GM19467 (cell line): ENCODE measurements at regions not wholly inside any gene's neighbourhood (a gene's known extent, or its start where the extent isn't known, plus 50 kb on each side); places are given as distances from the start of the nearest gene placed in this dataset.

Experiments used
- ATAC-seq: cut with Tn5 transposase; IDR thresholded peaks from one replicate; pipeline ENCODE4 v1.9.1; 2021; ENCODE audit warnings: mild to moderate bottlenecking, moderate library complexity; ENCODE audit not compliant: unreplicated experiment

DNA sequence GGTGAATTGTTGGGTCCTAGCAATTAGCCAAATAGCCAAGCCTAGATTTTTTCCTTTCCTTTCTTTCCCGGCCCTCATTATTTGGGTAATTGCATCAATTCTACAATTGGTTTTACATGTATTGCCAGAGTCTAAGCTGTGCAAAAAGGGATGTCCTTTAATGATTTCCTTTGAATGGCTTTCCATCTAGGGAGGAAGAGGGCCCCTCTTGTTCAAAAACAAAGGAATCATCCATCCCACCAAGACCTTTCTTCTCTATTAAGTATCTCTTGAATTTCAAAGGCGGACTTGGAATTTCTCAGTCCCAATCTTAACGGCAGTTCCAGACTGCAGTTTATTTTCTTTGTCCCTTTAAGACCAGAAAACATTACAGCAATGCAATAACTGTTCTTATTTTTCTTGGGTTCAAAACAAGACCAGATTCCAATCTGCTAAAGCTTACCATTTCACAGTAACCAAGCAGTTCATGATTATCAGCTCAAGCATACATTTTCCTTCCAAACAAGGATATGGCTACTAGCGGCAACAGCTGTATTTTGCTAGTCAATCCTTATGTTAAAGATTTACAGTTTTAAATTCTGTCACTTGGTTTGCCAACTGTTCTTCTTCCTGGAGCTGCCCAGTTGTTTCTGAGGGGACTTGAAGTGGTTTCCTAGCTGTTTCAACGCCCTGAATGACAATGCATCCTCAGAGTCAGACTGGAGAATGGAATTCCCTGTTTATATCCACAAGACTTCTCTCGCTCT, 91.4 kb upstream of the LRIG1 start:
- ATAC-seq = no peak

GRCh38 chr3:66592927-66593625, 92.3 kb upstream of the LRIG1 start:
- no peak for ATAC-seq

GRCh38 chr3:66593978-66594377, 93.2 kb upstream of the LRIG1 start:
- ATAC-seq = no peak

GRCh38 chr3:66597308-66597863, 96.6 kb upstream of the LRIG1 start:
- ATAC-seq = no peak

- no peak for ATAC-seq
Measured at GRCh38 chr3:66598168-66598567, 97.3 kb upstream of the LRIG1 start.

DNA sequence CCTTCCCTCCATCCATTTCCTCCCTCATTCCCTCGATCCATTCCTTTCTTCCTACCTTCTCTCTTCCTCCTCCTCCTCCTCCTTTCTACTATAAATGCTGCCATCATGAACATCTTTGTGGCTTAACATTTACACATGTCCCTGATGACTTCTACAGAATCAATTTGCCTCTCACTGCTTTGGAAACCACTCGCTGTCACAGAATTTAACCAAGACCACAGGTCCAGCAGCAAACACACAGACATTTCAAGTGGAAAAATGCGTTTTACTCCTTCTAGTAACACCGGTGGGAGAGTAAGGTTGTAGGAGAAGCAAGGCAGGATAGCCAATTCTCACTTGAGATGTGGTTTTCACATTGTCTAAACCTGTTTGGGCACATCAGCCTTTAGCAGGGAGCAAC, 101.4 kb upstream of the LRIG1 start:
- no peak for ATAC-seq

GRCh38 chr3:66602691-66603090, 101.9 kb upstream of the LRIG1 start:
- ATAC-seq = no peak

DNA sequence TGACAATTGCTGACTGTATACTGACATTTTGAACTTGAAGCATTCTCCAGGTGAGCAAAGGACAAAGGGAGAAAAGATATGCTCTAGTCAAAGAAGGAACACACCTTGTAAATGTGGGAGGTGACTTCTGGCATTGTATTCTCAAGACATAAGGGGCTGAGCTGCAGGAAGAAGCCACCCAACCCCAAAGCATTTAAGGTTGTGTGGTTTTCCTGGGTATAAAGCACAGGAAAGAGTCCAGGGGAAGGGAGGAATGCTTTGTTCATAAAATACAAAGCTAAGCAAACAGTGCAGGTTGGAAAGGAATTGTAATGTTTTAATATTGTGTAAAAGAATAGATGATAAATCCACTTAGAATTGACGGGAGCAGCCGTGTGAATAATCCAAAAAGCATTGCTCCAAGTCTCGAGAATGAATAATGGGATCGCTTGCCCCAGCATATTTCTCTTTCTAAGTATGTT, 102.4 kb upstream of the LRIG1 start:
- ATAC-seq = no peak

- no peak for ATAC-seq
Measured at GRCh38 chr3:66604481-66604880, 103.7 kb upstream of the LRIG1 start.

DNA sequence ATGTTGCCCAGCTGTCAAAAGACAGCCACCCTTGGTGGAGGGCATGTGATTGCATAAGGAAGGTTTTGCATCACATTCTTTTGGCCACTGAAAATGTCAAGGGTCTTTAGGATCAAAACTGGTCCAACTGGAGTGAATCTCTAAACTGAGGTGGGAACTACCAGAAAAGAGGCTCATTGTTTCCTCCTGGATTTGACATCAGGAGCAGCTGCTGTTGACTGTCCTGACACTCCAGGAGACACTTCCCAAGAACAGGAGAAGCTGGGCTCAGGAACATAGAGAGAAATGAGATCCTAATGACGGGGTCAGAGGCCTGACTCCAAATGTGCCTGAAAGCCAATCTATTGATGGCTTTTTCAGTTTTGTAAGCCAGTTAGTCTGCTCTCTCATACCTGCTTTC, 105.3 kb upstream of the LRIG1 start:
- no peak for ATAC-seq

- no peak for ATAC-seq
Measured at GRCh38 chr3:66606868-66607267, 106.0 kb upstream of the LRIG1 start.

DNA sequence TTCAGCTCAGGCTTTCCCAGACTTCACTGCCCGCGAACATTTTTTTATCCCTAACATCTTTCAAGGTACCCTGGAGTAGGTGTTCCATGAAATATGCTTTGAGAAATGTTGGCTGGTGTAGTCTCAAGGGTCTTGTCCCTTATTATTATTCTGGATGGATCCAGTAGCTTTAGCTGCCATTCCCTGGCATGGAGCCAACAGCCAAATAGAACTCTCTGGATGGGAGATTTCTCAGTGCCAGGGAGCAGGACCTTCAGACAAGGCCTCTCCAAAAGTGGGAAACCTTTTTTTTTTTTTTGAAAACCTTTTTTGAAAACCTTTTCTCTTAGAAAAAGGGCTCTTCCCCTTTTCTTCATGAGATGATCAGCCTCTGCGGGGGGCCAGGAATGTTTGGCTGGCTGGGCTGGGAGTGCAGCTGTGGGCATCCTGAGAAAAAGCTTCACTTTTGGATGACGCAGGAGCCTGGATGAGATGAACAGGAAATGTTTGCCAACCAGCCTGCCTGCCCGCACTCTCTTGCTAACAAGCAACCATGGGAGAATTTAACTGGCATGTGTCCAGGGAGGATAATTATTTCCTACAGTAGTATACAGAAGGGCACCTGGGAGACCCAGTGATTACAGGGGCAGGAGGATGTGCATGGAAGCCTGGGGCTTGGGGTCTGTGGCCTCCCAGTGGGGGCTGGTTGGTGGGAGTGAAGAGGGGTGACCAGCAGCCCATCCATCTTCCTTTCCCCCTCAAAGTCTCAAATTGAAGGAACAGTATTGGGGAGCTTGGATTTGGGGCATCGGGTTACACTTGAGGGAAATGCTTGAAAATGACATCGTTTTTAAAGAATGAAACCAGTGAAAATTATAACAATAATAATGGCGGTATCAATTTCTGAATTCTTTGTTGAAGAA, 109.1 kb upstream of the LRIG1 start:
- ATAC-seq = no peak

GRCh38 chr3:66610562-66610909, 109.7 kb upstream of the LRIG1 start:
- no peak for ATAC-seq

- no peak for ATAC-seq
Measured at GRCh38 chr3:66615643-66616301, 115.0 kb upstream of the LRIG1 start.

DNA sequence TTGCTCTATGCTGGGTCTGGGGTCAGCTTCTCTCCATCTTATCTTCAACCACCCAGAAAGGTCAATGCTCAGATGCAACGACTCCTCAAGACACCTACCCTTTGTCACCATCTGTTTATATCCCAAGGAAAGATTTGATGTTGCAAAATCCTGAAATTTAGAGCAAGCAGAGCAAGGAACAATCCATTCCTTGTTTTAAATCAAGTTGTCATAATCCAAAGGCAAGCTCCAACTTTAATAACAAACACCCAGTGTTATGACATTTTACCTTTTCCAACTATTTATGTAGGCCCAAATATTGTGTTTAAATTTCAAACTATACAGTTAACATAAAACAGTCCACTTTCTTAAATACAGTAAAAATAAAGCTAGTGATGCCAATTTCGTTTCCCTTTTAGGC, 116.5 kb upstream of the LRIG1 start:
- ATAC-seq = no peak

DNA sequence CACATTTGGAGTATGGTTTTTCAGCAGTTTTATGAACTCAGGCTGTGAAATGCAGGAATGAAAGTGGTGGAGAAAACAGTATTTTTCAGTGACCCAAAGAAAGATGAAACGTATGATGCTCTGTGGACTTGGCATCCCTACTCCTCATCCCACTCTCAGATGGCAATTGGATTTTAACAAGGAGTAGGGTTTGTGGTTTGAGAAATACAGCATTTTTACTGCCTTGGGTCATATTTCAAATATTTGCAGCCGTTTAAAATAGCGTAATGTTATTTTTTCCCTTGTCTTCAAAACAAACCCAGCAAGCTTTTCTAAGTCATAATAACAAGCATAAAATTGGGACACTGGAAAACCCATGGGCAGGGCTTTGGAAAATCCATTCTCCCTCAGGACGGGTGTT, 117.2 kb upstream of the LRIG1 start:
- ATAC-seq = no peak

DNA sequence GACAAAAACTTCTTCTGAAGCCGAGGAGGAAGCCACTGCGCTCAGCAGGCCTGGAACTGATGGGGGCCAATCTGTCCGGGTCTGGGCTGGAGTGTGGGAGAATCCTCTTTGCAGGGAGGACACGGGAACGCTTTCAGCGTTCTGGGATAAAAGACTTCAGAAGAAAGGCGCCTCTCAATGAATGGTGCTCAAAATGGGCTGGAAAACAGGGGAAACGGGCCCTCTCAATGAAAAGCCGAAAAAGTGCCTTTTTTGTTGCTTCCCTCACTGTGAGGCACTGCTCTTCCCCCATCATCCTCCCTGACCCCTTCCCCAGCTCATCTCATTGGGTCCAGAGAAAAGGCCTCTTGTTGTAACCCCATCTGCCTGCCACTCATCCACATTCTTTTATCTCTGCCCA, 119.5 kb upstream of the LRIG1 start:
- no peak for ATAC-seq

DNA sequence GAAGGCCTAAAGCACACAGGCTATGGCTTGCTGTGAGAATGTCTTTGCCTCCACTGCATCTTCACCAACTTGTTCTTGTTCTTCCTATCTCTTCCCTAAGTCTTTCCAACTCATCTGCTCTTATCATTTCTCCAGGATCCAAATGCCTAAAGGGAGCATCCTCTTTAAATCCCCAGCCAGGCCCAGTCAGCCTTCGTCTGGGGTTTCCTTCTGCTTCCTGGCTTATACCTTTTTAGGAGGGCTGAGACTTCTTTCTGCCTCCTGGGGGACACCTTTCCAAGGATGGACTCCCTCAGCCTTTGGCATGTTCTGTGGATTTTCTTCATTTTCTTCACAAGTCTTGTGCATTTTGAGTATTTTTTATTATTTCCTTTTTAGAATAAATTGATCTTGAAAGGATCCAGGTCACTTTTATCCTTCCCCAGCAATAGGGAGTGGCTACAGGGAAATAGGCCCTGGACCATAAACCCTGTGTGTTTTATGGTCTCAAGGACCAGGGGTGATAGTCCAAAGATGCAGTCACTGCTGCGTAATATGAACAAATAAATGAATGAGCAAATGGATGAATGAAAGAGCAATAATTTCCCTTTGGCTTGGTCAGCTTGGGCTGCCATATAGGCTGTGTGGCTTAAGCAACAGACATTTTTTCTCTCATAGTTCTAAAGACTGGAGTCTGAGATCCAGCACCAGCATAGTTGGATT, 122.1 kb upstream of the LRIG1 start:
- ATAC-seq = no peak

DNA sequence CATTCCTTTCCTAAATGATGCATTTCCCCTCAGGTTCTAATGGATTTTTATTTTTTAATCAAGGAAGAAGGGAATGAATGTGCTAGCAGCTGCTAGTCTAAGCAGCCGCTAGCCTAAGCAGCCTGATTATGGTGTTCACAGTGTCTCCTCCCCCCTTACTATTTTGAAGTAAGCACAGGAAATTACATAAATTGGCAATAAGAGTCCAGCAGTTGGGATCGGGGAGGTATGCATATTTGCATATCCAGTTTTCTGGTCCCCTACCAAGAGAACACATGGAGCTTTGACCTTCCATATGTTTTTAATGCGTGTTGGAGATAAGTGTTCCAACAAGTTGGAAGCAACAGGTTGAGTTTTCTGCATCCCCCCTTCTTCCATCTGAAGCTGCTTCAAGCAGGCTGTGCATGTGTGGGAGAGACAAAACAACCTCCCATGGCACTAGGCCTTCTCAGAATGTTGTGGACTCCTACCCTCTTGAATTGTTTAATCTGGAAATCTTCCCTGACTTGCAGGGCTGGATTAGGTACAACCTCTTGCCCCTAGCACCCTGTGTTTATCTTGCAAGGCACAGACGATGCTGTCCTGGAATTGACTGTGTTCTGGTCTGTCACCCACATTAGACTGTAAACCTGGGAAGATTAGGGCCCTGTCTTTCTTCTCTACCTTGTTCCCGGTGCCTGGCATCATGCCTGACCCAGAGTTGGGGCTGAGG, 124.8 kb upstream of the LRIG1 start:
- ATAC-seq = no peak
